ENCODE measurements at regions not wholly inside any gene's neighbourhood (a gene's known extent, or its start where the extent isn't known, plus 50 kb on each side); places are given as distances from the start of the nearest gene placed in this dataset.
A peak's percentile ranks its signal among the peaks of the same experiment; 100 is the strongest.

- no peak for DNase-seq
Observed at GRCh38 chr4:15232366-15233263, 195.2 kb upstream of the C1QTNF7 start.

DNA sequence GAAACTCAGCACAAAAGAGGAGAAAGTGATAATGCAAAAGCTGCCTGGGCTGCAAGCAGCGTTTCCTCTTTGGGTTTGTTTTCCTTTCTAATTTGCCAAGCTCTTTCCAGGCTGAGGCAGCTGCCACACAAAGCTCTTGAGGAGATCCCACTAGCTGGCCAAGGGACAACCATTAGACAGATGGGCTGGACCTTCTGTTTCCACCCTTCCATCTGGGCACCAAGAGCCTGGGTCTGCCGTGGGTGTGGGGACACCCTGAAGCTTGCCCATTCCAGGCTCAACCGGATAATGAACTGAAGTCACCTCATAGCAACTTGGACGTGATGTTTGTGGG lies 194.6 kb upstream of the C1QTNF7 start:
- DNase-seq = peak in 1 of 5 donors; percentile 9

- DNase-seq = peak in 1 of 5 donors; percentile 49
Observed at GRCh38 chr4:15233626-15234025, 194.2 kb upstream of the C1QTNF7 start.

DNA sequence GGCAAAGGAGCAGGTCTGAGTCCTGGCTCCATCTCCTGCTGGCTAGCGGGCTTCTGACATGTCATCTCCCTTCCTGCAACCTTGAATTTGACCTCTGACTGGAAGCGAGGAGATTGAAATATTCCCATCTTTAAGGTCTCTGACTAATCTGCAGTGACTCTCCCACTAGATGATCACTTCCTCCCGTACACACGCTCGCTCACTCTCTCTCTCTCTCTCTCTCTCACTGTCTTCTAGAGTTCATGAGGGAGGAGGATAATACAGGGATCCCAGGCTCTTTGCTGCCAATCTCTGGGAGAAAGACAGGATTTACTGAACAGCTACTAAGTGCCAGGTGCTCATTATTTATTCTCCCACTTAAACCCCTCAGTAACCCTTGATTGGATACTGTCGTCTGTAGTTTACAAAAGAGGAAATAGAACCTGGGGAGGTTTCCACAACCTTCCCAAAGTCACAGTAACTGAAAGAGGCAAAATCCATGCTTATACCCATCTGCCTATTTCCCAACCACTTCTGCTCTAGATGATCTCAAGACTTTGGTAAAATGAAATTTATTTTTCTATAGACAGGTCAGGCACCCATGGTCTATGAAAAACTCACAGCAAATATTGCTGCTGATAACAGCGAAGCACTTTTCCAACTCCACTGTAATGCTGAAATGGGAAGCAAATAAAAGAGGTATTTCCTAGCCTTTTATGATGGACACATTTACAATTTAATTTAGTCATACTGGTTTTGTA lies 193.5 kb upstream of the C1QTNF7 start:
- DNase-seq = no peak

GRCh38 chr4:15234856-15235126 lies 193.0 kb upstream of the C1QTNF7 start:
- no peak for DNase-seq

DNA sequence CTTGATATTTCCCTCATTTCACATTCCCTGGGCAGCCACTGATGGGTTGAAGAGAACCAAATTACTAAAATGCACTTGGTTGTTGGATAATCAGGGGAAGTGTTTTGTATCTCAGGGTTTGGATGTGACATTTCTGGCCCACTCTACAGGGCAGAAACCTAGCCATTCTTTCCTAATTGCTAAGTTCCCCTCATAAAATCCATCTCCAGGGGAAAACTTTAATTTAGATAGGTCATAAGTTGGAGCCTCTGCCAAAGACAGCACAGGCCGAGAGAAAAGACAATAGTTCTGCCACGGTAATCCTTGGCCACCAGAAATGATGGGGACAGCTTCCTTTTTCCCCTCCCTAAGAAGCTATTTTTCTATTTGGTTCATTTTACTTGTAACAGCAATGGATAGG lies 192.7 kb upstream of the C1QTNF7 start:
- no peak for DNase-seq

DNA sequence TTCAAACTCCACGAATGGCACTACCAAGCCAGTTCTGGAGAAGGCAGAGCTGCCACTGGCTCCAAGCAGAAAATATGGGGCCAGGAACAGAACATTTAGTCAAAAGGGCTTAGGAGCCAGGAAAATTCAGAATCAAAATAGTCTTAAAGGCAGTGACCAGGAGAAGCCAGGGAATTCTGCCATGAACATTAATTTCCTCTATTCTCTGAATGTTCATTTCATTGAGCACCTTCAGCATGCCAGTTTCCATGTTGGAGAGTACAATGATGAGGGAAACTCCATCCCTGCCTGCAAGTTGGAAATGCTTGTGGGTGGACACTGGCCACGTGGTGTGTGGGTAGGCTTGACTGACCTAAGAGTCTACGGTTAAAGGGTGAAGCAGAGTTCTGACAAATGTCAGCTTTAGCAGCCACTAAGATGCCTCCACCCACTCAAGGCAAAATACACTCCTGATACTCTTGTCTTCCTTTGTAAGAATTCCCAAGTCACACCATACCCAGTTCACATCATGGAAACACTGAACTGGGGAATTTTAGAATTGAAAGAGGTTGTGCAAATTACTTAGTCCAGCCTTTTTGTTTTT lies 190.1 kb upstream of the C1QTNF7 start:
- DNase-seq = no peak

DNA sequence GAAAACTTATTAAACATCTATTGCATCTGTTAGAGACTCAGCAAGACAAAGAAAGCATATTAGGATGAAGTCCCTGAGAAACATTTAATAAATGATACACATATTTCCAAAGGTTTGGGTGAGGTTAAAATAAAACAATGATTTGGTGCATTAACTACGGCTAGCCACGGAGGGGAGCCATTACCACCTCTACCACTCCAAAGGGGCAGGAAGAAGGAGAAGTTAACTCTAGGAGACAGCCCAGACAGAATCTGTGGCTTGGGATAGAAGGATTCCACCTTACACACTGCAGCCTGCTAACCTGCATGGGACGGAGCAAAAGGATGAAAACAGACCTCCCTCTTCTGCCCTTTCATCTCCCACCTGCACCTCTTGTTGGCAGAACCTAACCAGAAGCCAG lies 189.1 kb upstream of the C1QTNF7 start:
- peak in 1 of 5 donors; percentile 14 for DNase-seq

GRCh38 chr4:15239866-15240265 lies 188.0 kb upstream of the C1QTNF7 start:
- DNase-seq = no peak

DNA sequence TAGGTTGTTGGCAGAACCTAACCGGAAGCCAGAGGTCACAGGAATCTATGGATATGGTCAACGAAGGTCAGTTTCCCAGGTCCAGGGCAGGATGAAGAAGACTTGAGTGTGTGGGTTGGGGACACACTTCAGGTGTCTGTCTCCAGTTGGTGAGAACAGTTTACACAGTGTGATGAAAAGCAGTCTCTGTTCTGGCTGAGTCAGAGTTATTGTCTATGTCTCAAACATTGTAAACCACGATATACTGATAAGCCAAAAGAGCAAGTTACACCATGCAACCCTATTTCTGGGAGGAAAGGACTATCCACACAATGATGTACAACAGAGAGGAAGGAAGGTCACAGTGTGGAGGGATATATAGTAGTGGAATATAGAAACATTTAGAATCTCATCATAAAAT lies 187.1 kb upstream of the C1QTNF7 start:
- no peak for DNase-seq

DNA sequence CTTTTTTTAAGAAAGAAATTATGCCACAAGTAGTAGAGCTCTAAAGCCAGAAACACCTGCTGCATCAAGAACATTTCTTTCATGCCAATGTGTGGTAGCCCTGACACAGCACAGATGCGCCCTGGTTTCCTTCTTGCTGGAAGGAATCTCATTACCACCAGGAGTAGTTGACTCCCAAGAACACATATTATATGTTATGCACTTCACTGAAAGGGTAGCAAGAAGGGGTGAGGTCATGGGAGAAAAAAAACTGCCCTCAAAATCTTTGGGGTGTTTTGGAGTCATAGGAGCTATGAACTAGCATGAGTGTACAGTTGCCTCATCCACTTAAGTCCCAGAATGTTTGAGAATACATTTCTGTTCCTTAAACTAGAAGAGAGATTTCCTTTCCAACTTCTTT lies 185.8 kb upstream of the C1QTNF7 start:
- no peak for DNase-seq

DNA sequence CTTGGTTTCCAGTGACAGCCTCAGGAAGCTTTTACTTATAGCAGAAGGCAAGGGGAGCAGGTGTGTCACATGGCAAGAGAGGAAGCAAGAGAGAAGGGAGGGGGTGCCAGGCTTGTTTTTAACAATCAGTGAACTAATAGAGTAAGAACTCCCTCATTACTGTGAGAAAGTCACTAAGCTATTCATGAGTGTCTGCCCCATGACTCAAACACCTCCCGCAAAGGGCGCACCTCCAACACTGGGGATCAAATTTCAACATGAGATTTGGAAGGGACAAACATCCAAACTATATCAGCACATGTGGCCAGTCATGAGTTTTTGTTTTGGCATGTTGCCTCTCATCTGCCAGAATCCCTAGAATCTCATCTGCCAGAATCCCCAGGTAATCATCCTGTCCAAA lies 183.5 kb upstream of the C1QTNF7 start:
- no peak for DNase-seq

- DNase-seq = no peak
Observed at GRCh38 chr4:15245006-15245530, 182.8 kb upstream of the C1QTNF7 start.

GRCh38 chr4:15250021-15250441 lies 177.8 kb upstream of the C1QTNF7 start:
- no peak for DNase-seq

DNA sequence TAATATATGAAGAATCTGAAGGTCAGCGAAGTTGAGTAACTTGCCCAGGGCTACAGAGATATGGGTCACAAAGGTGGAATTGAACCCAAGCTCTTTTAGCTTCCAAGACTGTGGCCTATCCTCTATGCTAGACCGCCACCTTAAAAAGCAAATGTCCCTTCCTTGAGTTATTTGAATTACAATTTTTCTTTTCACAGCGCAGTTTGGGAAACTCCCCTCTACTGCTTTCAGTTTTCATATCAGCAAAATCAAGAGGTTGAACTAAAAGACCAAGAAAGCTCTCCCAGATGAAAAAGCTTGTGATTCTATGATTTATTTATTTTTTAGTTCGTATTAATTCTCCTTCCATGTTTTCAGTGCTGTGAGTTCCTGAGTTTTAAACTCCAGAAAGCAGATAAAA lies 174.5 kb upstream of the C1QTNF7 start:
- DNase-seq = no peak

GRCh38 chr4:15254236-15254880 lies 173.5 kb upstream of the C1QTNF7 start:
- no peak for DNase-seq

DNA sequence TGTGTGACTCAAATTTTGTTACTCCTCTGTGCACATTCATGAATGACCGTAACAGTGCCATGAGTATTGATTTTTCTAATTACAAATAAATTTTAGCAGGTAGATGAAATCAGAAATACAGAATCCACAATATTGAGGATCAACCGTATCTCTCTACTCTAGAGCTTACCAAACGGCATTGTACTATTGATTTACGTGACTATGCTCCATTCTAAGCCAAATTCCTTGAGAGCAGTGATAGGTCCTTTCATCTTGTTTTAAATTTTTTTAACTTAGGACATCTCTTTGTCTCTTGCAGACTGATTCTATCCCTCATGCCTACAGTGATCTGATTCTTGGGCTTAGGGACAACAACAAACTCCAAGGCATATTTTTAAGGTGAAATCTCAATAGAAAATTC lies 172.3 kb upstream of the C1QTNF7 start:
- DNase-seq = no peak

- no peak for DNase-seq
Observed at GRCh38 chr4:15260758-15261157, 167.1 kb upstream of the C1QTNF7 start.

DNA sequence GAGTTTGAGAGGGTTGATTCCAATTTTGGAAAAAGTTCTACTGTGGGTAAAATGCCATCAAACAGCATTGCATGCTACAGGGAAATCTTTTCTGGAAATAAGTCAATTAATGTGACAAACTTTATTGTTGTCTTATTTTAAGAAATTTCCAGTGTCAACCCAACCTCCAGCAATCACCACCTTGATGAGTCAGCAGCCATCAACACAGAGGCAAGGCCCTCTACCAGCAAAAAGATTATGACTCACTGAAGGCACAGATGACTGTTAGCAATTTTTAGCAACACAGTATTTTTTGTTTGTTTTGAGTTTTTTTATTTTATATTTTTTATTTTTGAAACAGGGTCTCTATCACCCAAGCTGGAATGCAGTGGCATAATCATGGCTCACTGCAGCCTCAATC lies 165.4 kb upstream of the C1QTNF7 start:
- no peak for DNase-seq

DNA sequence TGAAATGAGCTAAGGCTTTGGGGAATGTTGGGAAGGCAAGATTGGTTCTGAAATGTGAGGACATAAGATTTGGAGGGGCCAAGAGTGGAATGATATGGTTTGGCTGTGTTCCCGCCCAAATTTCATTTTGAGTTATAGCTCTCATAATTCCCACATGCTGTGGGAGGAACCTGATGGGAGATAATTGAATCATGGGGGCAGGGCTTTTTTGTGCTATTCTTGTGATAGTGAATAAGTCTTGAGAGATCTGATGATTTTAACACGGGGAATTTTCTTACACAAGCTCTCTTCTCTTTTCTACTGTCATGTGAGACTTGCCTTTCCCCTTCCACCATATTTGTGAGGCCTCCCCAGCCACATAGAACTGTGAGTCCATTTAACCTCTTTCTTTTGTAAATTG lies 157.6 kb upstream of the C1QTNF7 start:
- no peak for DNase-seq

DNA sequence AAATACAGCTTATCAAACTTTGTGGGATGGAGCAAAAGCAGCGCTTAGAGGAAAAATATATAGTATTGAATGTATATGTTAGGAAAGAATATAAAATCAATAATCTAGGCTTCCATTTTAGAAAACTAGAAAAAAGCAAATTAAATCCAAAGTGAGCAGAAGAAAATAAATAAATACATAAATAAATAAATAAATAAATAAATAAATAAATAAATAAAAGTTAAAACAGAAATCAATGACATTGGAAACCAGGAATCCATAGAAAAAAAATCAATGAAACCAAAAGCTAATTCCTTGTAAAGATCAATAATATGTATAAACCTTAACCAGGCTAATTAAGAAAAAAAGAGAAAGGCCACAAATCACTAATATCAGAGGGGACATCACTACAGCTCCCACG lies 141.8 kb upstream of the C1QTNF7 start:
- no peak for DNase-seq

DNA sequence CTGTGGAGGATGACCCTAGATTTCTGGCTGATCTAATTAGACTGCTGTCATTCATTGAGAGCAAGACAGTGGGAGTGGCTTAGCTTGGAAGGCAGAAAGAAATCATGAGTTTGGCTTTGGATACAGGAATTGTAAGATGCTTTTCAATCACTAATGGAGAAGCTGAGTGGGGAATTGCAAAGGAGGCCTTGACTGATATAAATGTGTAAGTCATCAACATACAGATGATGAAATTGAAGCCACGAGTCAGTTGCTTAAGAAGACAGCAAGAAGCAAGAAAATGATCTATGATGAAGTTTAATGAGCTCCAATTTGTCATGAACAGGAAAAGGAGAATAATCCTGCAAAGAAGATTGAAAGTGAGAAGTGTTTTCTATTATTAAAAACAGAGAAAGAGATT lies 136.7 kb upstream of the C1QTNF7 start:
- DNase-seq = no peak

GRCh38 chr4:15293711-15294110 lies 134.1 kb upstream of the C1QTNF7 start:
- no peak for DNase-seq

Data from T-helper 1 cell (primary cell).